Kidney epithelial cell (primary cell): ENCODE measurements at regions not wholly inside any gene's neighbourhood (a gene's known extent, or its start where the extent isn't known, plus 50 kb on each side); places are given as distances from the start of the nearest gene placed in this dataset.
"Not testable (repeated sequence)": the region's sequence is repeated elsewhere in the genome, so short reads cannot be mapped to it uniquely, and the experiment has no call there.

Experiments used
- DNase-seq: peaks from one replicate; pipeline ENCODE4 v3.0.0-alpha.2; 2010; ENCODE audit warnings: low read depth
- H3K27me3 ChIP-seq: 2 replicates; pipeline ENCODE4 v1.6.0; 2011; ENCODE audit warnings: low read length; ENCODE audit not compliant: control insufficient read depth, insufficient read depth
- H3K36me3 ChIP-seq: 2 replicates; pipeline ENCODE4 v1.5.1; 2011; ENCODE audit warnings: low read length; ENCODE audit not compliant: control insufficient read depth, insufficient read depth
- H3K4me3 ChIP-seq: 2 replicates; pipeline ENCODE4 v1.5.1; 2011; ENCODE audit warnings: low read depth, mild to moderate bottlenecking, control low read depth, low read length
- TF ChIP-seq, protein P1 (sequence below): IDR thresholded peaks from 2 replicates; pipeline ENCODE4 v1.5.1; 2011; ENCODE audit warnings: mild to moderate bottlenecking, moderate library complexity, low read length, control low read depth, inconsistent platforms; ENCODE audit not compliant: insufficient read depth, poor library complexity, severe bottlenecking

DNA sequence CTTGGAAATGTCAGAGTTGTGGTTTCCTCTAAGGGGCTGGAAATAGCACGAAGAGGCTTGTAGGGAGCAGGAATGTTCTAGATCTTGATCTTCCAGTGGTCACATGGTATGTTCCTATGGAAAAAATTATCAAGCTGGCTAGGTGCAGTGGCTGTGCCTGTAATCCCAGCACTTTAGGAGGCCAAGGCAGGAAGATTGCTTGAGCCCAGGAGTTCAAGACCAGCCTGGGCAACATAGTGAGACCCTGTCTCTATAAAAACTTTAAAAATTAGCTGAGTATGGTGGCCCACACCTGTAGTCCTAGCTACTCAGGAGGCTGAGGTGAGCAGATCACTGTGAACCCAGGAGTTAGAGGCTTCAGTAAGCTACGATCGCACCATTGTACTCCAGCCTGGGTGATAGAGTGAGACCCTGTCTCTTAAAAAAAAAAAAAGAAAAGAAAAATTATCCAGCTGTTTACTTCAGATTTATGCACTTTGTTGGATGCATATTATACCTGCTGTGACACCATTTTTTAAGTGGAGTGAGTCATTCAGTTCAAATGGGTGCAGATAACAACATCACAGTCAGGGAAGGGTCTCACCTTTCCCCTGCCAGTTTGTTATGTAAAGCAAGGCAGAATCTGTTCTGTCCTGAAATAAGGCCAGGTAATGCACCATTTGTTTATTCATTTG is 65.7 kb upstream of the LYRM9 start:
- DNase-seq = no peak
- peaks cover 1% of the 10 kb centered on the region for H3K27me3 ChIP-seq
- no peaks in the 10 kb centered on the region for H3K36me3 ChIP-seq
- TF ChIP-seq, protein P1, sequence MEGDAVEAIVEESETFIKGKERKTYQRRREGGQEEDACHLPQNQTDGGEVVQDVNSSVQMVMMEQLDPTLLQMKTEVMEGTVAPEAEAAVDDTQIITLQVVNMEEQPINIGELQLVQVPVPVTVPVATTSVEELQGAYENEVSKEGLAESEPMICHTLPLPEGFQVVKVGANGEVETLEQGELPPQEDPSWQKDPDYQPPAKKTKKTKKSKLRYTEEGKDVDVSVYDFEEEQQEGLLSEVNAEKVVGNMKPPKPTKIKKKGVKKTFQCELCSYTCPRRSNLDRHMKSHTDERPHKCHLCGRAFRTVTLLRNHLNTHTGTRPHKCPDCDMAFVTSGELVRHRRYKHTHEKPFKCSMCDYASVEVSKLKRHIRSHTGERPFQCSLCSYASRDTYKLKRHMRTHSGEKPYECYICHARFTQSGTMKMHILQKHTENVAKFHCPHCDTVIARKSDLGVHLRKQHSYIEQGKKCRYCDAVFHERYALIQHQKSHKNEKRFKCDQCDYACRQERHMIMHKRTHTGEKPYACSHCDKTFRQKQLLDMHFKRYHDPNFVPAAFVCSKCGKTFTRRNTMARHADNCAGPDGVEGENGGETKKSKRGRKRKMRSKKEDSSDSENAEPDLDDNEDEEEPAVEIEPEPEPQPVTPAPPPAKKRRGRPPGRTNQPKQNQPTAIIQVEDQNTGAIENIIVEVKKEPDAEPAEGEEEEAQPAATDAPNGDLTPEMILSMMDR = no peak
- no peak overlapping the region for H3K4me3 ChIP-seq

DNA sequence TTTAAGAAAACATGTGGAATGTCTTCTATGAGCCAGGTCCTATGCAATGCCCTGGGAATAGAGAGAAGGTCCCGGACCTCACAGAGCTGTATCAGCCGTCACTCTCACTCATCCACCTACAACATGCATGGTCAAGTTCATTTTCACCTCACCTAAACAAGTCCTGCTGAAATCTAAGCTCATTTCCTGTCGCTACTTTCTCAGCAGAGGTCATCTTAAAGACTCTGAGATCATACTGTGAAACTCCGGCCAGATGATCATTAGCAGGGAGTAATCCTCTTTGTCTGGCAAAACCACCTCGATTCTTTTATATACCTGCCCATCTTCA is 66.2 kb upstream of the LYRM9 start:
- Histone ChIP-seq H3K36me3 (no peaks in the 10 kb centered on the region), H3K27me3 (no peaks in the 10 kb centered on the region), H3K4me3 (no peak overlapping the region)
- DNase-seq = no peak
- TF ChIP-seq, protein P1 = no peak

DNA sequence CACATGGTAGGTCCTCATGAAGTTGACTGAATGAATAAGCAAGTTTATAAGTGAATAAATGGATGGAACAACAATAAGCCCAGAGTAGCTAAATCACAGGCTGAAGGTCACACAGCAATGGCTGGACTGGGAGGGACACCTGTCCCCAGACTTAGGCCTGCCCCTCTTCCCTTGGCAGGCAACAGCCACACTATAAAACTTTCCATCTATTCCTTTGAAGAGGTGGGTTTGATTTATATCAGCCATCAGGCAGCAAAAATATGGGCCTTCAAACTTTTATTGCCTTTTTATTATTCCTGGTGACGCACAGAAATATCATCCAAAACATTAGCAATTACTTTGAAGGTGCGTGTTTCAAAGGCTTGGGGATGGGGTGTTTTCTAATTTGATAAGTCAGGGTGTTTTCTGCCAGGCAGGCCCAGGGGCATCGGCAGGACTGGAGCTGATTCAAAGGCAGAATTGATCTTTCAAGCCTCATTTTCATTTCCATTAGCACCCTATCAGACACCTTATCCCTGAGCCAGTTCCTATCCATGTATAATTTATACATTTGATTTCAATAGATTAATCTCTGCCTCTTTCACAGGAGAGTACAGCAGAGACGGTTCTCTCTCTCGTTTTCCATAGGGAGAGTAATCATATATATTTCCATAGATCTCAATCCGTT is 67.2 kb upstream of the LYRM9 start:
- TF ChIP-seq, protein P1 = no peak
- H3K36me3 ChIP-seq = no peaks in the 10 kb centered on the region
- no peaks in the 10 kb centered on the region for H3K27me3 ChIP-seq
- DNase-seq = no peak
- H3K4me3 ChIP-seq = no peak overlapping the region

DNA sequence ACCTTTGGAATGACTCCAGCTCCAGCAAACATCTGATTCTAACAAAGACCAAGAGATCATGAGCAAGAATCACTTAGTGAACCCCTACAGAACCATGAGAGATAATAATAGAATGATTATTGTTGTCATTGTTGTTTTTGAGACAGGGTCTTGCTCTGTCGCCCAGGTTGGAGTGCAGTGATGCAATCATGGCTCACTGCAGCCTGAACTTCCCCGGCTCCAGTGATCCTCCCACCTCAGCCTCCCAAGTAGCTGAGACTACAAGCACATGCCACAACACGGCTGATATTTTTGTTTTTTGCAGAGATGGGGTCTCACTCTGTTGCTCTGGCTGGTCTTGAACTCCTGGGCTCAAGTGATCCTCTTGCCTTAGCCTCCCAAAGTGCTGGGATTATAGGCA is 69.4 kb upstream of the LYRM9 start:
- not testable (repeated sequence) for DNase-seq, H3K27me3 ChIP-seq, H3K4me3 ChIP-seq, H3K36me3 ChIP-seq

DNA sequence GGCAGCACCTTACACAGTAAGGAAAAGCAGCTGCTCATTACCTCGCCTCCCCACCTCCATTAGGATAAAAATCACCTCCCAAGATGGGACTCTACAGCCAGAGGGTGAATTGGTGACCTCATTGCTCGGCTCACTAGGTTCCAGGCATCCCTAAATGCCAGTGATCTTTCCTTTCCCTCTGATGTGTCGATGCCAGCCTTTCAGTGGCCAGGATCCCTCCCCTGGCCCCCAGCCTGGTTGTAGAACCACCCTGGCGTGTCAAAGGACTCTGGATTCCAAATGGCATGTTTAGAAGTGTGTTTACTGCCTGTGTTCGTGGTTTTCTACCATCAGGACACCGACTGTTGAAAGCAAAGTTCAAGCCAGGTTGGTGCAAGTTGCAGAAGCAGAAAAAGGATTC is 72.1 kb upstream of the LYRM9 start:
- DNase-seq = peak; percentile 85
- H3K27me3 ChIP-seq = no peaks in the 10 kb centered on the region
- H3K4me3 ChIP-seq = no peak overlapping the region
- TF ChIP-seq, protein P1 = no peak
- H3K36me3 ChIP-seq = no peaks in the 10 kb centered on the region

DNA sequence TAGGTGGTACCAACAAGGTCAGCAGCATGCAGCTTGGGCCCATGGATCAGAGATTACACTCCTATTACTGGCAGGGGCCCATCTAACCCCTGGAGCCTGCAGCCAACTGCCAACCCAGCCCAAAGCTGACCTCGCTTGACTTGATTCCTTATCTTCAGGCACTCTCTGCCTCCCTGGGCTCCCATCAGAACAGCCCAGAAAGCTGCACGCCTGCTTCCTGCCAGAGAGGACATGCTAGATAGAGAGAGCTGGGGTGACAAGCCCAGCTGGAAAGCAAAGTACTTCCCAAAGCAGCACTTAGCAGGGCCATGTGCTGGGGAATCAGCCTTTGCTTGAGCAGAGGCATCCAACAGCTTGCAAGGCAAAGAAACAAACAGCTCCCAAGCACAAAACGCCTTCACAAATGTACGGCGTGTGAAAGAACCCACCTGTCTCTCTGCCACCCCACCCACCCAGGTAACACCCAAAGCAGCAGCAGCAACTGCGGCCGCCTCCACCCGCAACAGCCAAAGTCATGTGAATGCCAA is 74.2 kb upstream of the NLK start:
- H3K36me3 ChIP-seq = no peaks in the 10 kb centered on the region
- TF ChIP-seq, protein P1 = no peak
- DNase-seq = no peak
- no peak overlapping the region for H3K4me3 ChIP-seq
- no peaks in the 10 kb centered on the region for H3K27me3 ChIP-seq
